AG10803 (cell line): ENCODE measurements at regions not wholly inside any gene's neighbourhood (a gene's known extent, or its start where the extent isn't known, plus 50 kb on each side); places are given as distances from the start of the nearest gene placed in this dataset.
A peak's percentile ranks its signal among the peaks of the same experiment; 100 is the strongest.
"Not testable (repeated sequence)": the region's sequence is repeated elsewhere in the genome, so short reads cannot be mapped to it uniquely, and the experiment has no call there.

Source experiments
- DNase-seq: peaks from one replicate; pipeline ENCODE4 v3.0.0; 2010; ENCODE audit warnings: low read depth
- H3K4me3 ChIP-seq: 2 replicates; pipeline ENCODE4 v1.5.1; 2011; ENCODE audit warnings: mild to moderate bottlenecking, low read length, control low read depth
- CTCF ChIP-seq: conservative IDR thresholded peaks from 2 replicates; pipeline ENCODE4 v1.5.1; 2011; ENCODE audit warnings: mild to moderate bottlenecking, low read length, control low read depth, inconsistent platforms

GRCh38 chr12:84455598-84455997 lies 457.0 kb downstream of the SLC6A15 start:
- DNase-seq, result peak; percentile 4
- TF ChIP-seq CTCF, result no peak
- H3K4me3 ChIP-seq, result no peak overlapping the region

- not testable (repeated sequence) for DNase-seq, H3K4me3 ChIP-seq
These were observed 466.1 kb downstream of the SLC6A15 start for GRCh38 chr12:84446478-84446877.

DNA sequence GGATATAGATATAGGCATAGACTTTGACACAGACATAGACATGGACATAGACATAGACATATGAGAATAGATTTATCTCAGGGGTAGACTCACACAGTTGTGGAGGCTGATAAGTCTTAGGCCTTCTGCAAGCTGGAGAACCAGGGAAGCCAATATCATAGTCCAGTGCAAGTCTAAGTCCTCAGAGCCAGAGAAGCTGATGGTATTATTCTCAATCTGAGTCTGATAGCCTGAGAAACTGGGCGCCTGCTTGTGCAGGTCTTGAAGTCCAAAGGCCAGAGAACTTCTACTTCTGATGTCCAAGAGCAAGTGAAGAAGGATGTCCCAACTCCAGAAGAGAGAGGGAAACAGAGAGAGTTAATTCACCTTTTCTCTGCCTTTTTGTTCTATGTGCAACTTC lies 476.5 kb downstream of the SLC6A15 start:
- no peak for TF ChIP-seq CTCF
- H3K4me3 ChIP-seq, result no peak overlapping the region
- no peak for DNase-seq

DNA sequence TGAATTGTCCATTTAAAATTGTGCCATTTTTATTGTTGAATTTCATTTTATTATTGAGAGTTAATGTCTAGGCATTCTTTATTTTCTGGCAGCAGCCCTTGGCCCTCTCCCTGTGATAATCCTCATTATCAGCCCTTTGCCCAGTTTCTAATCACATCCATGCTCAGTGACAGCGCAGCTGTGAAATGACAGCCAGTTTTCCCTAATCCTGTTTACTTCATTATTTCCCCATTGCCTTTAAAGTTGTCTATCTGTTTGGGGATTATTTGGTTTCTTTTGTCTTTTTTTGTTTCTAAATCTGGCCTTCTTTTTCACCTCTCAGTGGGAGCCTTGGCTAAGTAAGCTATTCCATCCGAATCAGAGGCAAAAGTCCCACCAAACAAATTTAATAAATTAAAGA lies 476.9 kb downstream of the SLC6A15 start:
- no peak for DNase-seq
- no peak for TF ChIP-seq CTCF

DNA sequence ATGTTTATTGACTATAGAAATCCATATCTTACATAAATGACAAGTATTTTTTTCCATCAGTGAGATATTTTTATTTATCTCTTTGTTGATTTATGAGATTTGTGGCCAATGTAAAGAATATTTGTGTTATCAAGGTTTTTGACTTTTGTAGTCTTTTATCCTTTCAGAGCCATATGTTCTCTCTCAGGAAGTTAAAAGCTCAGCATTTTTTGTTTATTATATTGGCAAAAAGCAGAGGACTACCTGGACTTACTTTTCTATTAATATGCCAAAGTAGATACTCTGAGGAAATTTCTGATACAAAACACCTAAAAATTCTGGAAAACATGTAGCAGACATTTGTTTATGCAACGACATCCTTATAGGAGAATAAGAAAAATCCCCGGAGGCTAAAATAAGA lies 490.3 kb downstream of the SLC6A15 start:
- no peak for TF ChIP-seq CTCF
- no peak overlapping the region for H3K4me3 ChIP-seq
- no peak for DNase-seq

More for the DNA sequence above, 476.9 kb downstream of the SLC6A15 start:
- H3K4me3 ChIP-seq, result no peak overlapping the region

GRCh38 chr12:84421103-84421502 lies 491.5 kb downstream of the SLC6A15 start:
- DNase-seq, result no peak
- no peak for TF ChIP-seq CTCF
- no peak overlapping the region for H3K4me3 ChIP-seq

DNA sequence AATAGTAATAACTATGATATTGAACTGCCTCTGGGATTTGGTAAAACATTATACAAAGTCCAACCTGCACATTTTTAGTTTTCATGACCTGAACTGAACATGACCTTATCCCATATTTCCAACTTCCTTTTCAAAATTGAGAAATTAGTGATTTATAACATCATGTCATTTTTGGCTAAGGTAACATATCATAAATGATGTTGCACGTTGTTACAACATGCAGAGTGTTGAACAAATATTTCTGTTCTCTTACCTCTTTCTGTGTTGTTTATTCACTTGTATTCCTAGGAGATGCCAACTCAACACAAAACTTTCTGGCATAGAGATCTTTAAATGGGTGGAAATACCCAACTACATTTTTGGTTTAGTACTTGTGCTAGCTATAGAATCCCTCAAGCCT lies 496.0 kb downstream of the SLC6A15 start:
- no peak for TF ChIP-seq CTCF
- no peak overlapping the region for H3K4me3 ChIP-seq
- no peak for DNase-seq

DNA sequence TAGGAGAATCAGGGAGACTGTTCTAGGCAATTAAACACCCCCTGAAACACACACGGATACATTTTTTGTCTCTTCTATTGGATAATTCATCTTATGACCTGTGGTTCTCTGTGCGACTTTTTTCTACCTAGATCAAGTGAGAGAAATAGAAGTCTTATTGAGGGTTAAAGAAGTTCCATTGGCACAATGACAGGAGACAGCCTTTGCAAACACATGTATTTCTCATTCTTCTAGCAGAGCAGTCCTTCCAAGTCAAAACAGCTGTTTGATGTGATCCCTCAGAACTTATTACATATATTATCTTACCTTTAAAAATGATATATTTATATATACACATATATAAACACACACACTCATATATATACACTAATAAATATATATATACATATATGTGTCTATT lies 496.7 kb downstream of the SLC6A15 start:
- no peak overlapping the region for H3K4me3 ChIP-seq
- no peak for DNase-seq
- no peak for TF ChIP-seq CTCF
